Left ventricle myocardium inferior (tissue), 1 donor: ENCODE measurements at regions not wholly inside any gene's neighbourhood (a gene's known extent, or its start where the extent isn't known, plus 50 kb on each side); places are given as distances from the start of the nearest gene placed in this dataset.

ENCODE experiments used
- DNase-seq: peaks from one replicate; pipeline ENCODE4 v3.0.0-alpha.2; 2020
- H3K27ac ChIP-seq: fragments of 200-600 bp; replicated peaks from 2 replicates; pipeline ENCODE4 v1.8.0; 2021
- H3K27me3 ChIP-seq: fragments of 200-600 bp; 2 replicates; pipeline ENCODE4 v1.8.0; 2021; ENCODE audit warnings: low read depth
- H3K36me3 ChIP-seq: fragments of 200-600 bp; 2 replicates; pipeline ENCODE4 v1.8.0; 2021
- H3K4me1 ChIP-seq: fragments of 200-600 bp; 2 replicates; pipeline ENCODE4 v1.8.0; 2021
- H3K4me3 ChIP-seq: fragments of 200-600 bp; 2 replicates; pipeline ENCODE4 v1.8.0; 2021; ENCODE audit warnings: mild to moderate bottlenecking, moderate library complexity
- H3K9me3 ChIP-seq: fragments of 200-600 bp; replicated peaks from 2 replicates; pipeline ENCODE4 v1.8.0; 2021
- CTCF ChIP-seq: fragments of 200-600 bp; IDR thresholded peaks from 2 replicates; pipeline ENCODE4 v1.8.0; 2021; ENCODE audit warnings: antibody characterized with exemption, mild to moderate bottlenecking, borderline replicate concordance
- intact Hi-C: fragments of 100-400 bp; cut with micrococcal nuclease; formaldehyde crosslinking; loops from one replicate; pipeline ENCODE4 v1.11.0; 2022
- donor health status: DM: no; HTN: yes; CAD: no; lungs with severe emphysema.

GRCh38 chr14:97931273-97931672, 1134.1 kb downstream of the VRK1 start:
- H3K27ac ChIP-seq: no peak overlapping the region
- no peaks in the 10 kb centered on the region for H3K4me1 ChIP-seq
- no peak for TF ChIP-seq CTCF
- H3K4me3 ChIP-seq: no peak overlapping the region
- H3K27me3 ChIP-seq: peaks cover 7% of the 10 kb centered on the region
- H3K9me3 ChIP-seq: no peaks in the 10 kb centered on the region
- intact Hi-C loops: no loop called here
- H3K36me3 ChIP-seq: no peaks in the 10 kb centered on the region
- DNase-seq: no peak

GRCh38 chr14:97942921-97943320, 1145.7 kb downstream of the VRK1 start:
- no peak for DNase-seq
- TF ChIP-seq CTCF: no peak
- no peak overlapping the region for H3K27ac ChIP-seq
- no peaks in the 10 kb centered on the region for H3K9me3 ChIP-seq
- intact Hi-C loops: no loop called here
- no peak overlapping the region for H3K4me3 ChIP-seq
- no peaks in the 10 kb centered on the region for H3K27me3 ChIP-seq
- no peaks in the 10 kb centered on the region for H3K36me3 ChIP-seq
- no peaks in the 10 kb centered on the region for H3K4me1 ChIP-seq

- no peaks in the 10 kb centered on the region for H3K9me3 ChIP-seq
- no peak for TF ChIP-seq CTCF
- no peaks in the 10 kb centered on the region for H3K4me1 ChIP-seq
- no peaks in the 10 kb centered on the region for H3K27me3 ChIP-seq
- H3K36me3 ChIP-seq: no peaks in the 10 kb centered on the region
- H3K4me3 ChIP-seq: no peak overlapping the region
- intact Hi-C loops: no loop called here
- DNase-seq: no peak
- no peak overlapping the region for H3K27ac ChIP-seq
These were observed 1146.4 kb downstream of the VRK1 start for GRCh38 chr14:97943619-97944018.

GRCh38 chr14:97944380-97944779, 1147.2 kb downstream of the VRK1 start:
- no peaks in the 10 kb centered on the region for H3K36me3 ChIP-seq
- H3K4me1 ChIP-seq: no peaks in the 10 kb centered on the region
- H3K27ac ChIP-seq: no peak overlapping the region
- no peaks in the 10 kb centered on the region for H3K9me3 ChIP-seq
- TF ChIP-seq CTCF: no peak
- no peak for DNase-seq
- intact Hi-C loops: no loop called here
- no peak overlapping the region for H3K4me3 ChIP-seq
- H3K27me3 ChIP-seq: no peaks in the 10 kb centered on the region

GRCh38 chr14:97945631-97946030, 1148.4 kb downstream of the VRK1 start:
- DNase-seq: no peak
- no peaks in the 10 kb centered on the region for H3K36me3 ChIP-seq
- intact Hi-C loops: no loop called here
- no peak for TF ChIP-seq CTCF
- H3K4me1 ChIP-seq: no peaks in the 10 kb centered on the region
- H3K27me3 ChIP-seq: no peaks in the 10 kb centered on the region
- no peak overlapping the region for H3K27ac ChIP-seq
- no peaks in the 10 kb centered on the region for H3K9me3 ChIP-seq
- no peak overlapping the region for H3K4me3 ChIP-seq

- no peaks in the 10 kb centered on the region for H3K36me3 ChIP-seq
- no peak overlapping the region for H3K27ac ChIP-seq
- no peak overlapping the region for H3K4me3 ChIP-seq
- H3K9me3 ChIP-seq: no peaks in the 10 kb centered on the region
- intact Hi-C loops: no loop called here
- H3K4me1 ChIP-seq: no peaks in the 10 kb centered on the region
- TF ChIP-seq CTCF: no peak
- H3K27me3 ChIP-seq: no peaks in the 10 kb centered on the region
- DNase-seq: no peak
These were observed 1149.1 kb downstream of the VRK1 start for GRCh38 chr14:97946240-97946639.
